AG20443 (cell line): ENCODE measurements at regions not wholly inside any gene's neighbourhood (a gene's known extent, or its start where the extent isn't known, plus 50 kb on each side); places are given as distances from the start of the nearest gene placed in this dataset.

ENCODE experiments used
- DNase-seq: peaks from one replicate; pipeline ENCODE4 v3.0.0; 2012; ENCODE audit warnings: low spot score, mixed read lengths

DNA sequence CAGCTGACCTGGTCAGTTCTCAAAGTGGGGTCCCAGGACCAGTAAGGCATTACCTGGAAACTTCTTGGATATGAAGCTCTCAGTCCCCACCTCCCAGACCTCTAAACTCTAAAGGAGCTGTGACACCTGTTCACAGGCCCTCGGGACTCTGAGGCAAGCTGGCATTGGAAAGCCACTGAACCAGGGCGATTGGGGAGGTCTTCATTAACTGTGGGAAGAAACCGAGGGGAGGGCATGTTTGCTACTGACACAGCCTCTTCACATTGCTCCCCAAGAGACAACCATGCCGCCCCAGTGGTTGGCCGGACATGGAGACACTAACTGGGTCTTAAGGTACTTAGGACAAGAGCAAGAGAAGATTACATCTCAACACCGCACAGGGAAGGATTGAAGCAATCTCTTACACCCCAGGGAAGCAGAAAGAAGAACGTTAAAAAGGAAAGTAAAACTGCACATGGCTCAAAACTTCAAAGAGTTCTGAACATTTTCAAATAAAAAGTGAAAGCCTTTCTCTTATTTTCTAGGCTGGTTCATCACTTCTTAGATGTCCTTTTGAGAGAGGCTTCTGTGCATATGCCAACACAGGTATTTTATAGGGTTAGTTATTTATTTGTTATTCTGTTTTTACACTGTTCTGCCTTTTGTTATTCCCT lies 210.0 kb upstream of the CST7 start:
- DNase-seq = no peak

DNA sequence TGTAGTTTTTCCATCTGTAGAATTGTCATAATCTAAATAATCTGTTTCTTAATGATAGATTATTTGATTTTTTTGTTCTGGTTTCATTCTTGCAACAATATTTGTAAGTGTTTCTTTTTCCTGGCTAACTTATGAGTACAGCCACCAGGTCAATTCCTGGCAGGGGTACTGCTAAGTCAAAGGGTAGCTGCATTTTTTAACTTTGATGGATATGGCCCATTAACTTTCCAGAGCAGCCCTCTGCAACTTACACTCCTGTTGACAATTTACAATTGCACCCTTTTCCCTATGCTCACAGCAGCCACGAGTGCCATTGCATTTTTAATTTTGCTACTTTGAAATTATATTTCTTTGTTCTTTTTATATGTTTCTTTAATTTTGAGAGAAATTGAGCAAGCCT lies 209.3 kb upstream of the CST7 start:
- no peak for DNase-seq

DNA sequence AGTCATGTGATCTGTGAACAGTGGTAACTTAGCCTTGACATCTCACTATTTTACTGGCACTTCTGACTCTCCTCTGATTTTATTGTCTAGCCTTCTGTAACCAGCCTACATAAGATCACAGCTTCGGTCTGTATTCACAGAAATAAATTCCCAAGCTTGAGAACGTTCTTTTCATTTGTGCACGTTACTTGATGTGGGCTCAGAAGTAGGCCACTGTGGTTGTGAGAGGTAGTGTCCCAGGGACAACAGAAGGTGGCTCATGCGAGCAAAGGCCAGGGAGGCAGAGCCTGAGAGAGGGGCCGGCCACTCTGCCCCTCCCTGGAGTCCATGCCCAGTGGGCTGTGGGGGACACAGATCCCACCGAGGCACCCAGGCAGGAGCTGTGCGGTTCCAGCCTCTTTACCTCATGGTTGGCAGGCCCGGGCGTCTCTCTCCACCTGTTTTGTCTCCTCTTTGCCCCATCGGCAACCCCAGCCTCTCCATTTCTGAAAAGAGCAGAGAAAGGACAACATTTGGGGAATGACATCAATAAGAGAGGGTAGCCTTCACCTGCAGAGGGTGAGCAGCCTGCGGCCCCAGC lies 207.5 kb upstream of the CST7 start:
- no peak for DNase-seq

DNA sequence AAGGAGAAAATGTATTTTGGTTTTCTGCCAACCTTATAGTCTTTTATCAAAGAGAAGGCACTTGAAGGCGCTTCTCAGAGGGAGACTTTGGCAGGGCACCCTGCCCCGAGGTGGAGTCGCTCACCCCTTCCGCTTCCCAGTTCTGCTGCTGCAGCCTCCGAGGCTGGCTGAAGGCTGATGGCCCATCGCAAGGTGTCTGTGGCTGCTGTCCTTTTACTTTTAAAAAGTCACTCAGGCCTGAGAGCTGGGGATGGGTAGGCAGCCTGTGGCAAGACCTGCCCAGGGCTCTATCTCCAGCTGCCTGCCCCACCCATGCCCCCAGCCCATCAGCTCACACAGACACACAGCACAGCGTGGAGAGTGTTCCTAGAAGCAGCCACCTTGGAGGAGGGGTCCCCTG lies 206.6 kb upstream of the CST7 start:
- no peak for DNase-seq

DNA sequence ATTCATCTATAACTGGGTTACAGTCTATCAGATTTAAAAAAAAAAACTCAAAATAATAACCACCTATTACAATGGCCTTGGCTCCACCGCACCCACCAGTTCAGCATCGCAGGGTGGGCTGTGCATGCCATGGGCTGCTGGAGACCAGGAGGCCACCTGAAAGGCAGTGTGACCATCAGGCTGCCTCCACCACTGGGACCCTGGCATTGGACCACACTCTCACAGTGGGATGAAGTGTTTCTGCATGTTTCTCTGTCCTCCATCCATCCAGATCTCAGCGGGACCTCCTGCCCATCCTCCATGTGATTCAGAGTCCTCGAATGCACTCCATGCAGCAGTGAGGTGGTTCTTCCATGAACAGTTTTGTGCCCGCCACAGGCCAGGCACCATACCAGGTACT lies 206.1 kb upstream of the CST7 start:
- no peak for DNase-seq

- no peak for DNase-seq
Observed at GRCh38 chr20:24743641-24744040, 205.4 kb upstream of the CST7 start.

GRCh38 chr20:24744747-24745146 lies 204.3 kb upstream of the CST7 start:
- DNase-seq = no peak

DNA sequence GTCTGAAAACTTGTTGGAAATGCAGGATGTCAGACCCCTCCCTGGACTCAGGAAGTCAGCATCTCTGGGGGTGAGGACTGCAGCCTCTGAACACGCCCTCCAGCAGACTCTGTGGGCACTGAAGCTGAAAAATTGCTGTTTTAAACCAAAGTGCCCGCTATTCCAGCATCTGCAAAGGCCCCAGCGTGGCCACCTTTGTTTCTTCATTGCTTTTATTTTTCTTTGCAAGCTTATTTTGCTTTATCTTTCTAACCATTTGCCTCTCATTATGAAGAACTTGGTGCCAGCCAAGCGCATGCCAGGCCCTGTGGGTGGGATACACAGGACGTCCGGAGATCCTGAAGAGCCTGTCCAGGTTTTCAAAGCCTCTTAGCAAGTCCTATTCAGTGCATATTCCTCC lies 203.9 kb upstream of the CST7 start:
- DNase-seq = no peak

- no peak for DNase-seq
Observed at GRCh38 chr20:24745617-24746350, 203.3 kb upstream of the CST7 start.

- no peak for DNase-seq
Observed at GRCh38 chr20:24746351-24746685, 202.8 kb upstream of the CST7 start.

- DNase-seq = no peak
Observed at GRCh38 chr20:24747010-24747712, 201.9 kb upstream of the CST7 start.

GRCh38 chr20:24747881-24748595 lies 201.0 kb upstream of the CST7 start:
- DNase-seq = no peak

GRCh38 chr20:24751551-24751950 lies 197.5 kb upstream of the CST7 start:
- DNase-seq = no peak

DNA sequence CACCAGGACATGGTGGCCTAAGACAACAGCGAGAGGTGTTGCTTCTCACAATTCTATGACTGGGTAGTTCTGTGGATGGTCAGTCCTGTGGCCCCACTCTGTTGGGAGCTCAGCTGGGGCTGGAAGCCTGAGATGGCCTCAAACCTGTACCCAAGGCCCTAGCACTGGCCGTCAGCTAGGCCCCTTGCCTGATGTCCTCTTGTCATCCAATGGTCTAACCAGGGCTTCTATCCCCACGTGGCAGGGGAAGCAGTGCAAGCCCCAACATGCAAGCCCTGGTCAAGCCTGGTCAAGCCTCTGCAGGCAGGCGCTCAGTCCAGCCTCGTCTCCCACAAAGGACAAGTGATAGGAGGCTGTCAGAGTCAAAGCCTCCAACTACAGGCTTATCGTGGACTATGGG lies 196.5 kb upstream of the CST7 start:
- DNase-seq = no peak

- DNase-seq = no peak
Observed at GRCh38 chr20:24753130-24753529, 195.9 kb upstream of the CST7 start.

DNA sequence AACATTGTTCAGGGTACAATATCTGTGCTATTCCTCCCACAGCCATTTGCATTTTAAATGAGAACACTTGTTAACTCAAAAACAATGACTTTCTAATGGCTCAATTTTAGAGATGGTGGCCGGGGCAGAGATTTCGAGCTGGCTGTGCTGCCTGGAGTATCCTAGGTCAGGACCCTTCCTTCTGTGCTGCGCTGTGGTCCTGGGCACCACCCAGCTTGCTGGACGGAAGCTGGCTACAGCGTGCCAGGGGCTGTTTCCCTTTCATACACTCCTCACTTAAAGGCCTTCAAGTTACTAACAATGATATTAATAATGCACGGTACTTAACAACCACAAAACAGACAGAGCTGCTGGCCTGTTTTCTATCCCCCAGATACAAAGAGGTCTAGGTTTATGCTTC lies 194.4 kb upstream of the CST7 start:
- DNase-seq = no peak

GRCh38 chr20:24755411-24755922 lies 193.6 kb upstream of the CST7 start:
- DNase-seq = no peak

GRCh38 chr20:24756292-24757025 lies 192.6 kb upstream of the CST7 start:
- no peak for DNase-seq

DNA sequence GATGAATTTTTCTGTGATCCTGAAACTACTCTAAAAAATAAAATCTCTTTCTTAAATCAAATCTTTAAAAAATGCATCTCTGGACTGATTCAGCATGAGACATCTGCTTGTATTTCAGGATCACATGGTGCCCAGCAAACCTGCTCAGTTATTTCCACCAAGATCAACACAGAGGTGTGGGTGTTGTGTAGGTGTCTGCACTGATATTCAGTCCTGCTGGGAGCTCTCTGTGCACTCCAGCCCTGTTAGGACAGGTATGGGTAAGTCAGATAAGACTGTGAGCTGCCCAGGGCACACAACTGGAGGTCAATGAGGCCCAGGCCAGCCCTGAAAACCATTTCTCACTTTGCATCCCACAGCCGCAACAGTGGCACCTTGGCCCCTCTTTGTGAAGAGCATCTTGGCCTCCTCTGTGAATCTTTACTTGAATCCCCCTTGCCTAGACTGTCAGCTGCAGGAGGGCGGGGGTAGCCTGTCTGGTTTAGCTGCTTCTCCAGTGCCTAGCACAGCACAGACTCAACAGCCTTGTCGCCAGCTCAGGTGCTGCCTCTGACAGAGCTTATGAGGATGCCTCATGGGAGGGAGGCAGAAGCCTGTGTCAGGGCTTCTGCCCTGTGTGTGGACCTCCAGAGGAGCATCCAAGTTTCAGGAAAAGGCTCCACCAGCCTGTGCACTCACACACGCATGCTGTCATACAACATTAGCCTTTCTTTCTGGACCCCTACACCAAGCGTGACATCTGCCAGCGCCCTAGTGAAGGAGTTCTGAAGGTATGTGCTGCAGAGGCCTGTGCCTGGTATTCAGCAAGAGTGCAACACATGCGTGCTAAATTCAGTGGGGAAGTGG lies 187.6 kb upstream of the CST7 start:
- no peak for DNase-seq

DNA sequence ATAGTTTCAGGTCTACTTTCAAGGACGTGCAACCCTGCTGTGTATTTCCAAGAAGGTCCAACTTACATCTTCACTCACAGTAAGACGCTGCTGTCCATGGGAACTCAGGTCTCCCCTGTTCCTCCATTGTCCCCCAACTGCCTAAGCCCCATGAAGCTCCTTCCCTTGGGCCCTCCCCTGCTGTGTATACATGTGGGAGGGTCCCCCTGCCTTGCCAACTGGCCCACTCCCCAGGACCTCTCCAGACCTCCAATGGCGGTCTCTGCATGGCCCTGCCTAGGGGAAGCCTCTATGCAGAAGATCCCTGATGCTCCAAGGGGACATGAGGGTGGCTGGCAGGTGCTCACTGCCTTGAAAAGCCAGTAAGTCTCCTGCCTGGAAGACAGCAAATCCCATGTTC lies 186.7 kb upstream of the CST7 start:
- no peak for DNase-seq
